ENCODE measurements at regions not wholly inside any gene's neighbourhood (a gene's known extent, or its start where the extent isn't known, plus 50 kb on each side); places are given as distances from the start of the nearest gene placed in this dataset.

GRCh38 chr10:106487726-106488125 lies 676.8 kb downstream of the SORCS1 start:
- TF ChIP-seq CTCF (IDR thresholded peaks at IDR 0.05; ENCODE audit: control extremely low read depth, extremely low read depth) = no peak
- H3K9me3 ChIP-seq (ENCODE audit: control insufficient read depth in 4 of 4, insufficient read depth in 3 of 4, low read length in 3 of 4) = no peaks in the 10 kb centered on the region
- H3K4me1 ChIP-seq (ENCODE audit: control insufficient read depth in 5 of 5, insufficient read depth in 5 of 5, low read length in 5 of 5) = no peaks in the 10 kb centered on the region
- H3K4me3 ChIP-seq = no peak overlapping the region
- DNase-seq (no peak), ATAC-seq (ENCODE audit: insufficient read depth, low FRiP score) (no peak)
- no peak overlapping the region for H3K9ac ChIP-seq (ENCODE audit: insufficient read depth in 1 of 2, low read length in 2 of 2)
- 63 to 78% methylated on average over 1 of the region's 1 CpG for whole genome bisulfite sequencing, 2 donors
- H3K36me3 ChIP-seq (ENCODE audit: control insufficient read depth in 4 of 4, insufficient read depth in 4 of 4, low read length in 4 of 4) = no peaks in the 10 kb centered on the region
- H3K27me3 ChIP-seq (ENCODE audit: control insufficient read depth in 3 of 3, insufficient read depth in 3 of 3, low read length in 2 of 3) = no peaks in the 10 kb centered on the region
- no peak overlapping the region for H3K27ac ChIP-seq (ENCODE audit: low read depth in 1 of 2, low read length in 1 of 2)

- no peak overlapping the region for H3K4me3 ChIP-seq
- no peaks in the 10 kb centered on the region for H3K36me3 ChIP-seq (ENCODE audit: control insufficient read depth in 4 of 4, insufficient read depth in 4 of 4, low read length in 4 of 4)
- no peak for TF ChIP-seq CTCF (IDR thresholded peaks at IDR 0.05; ENCODE audit: control extremely low read depth, extremely low read depth)
- 61 to 78% methylated on average over 4 of the region's 4 CpGs for WGBS, 2 donors
- no peak overlapping the region for H3K27ac ChIP-seq (ENCODE audit: low read depth in 1 of 2, low read length in 1 of 2)
- no peaks in the 10 kb centered on the region for H3K9me3 ChIP-seq (ENCODE audit: control insufficient read depth in 4 of 4, insufficient read depth in 3 of 4, low read length in 3 of 4)
- H3K4me1 ChIP-seq (ENCODE audit: control insufficient read depth in 5 of 5, insufficient read depth in 5 of 5, low read length in 5 of 5) = no peaks in the 10 kb centered on the region
- ATAC-seq (ENCODE audit: insufficient read depth, low FRiP score) = no peak
- DNase-seq = no peak
- no peaks in the 10 kb centered on the region for H3K27me3 ChIP-seq (ENCODE audit: control insufficient read depth in 3 of 3, insufficient read depth in 3 of 3, low read length in 2 of 3)
- H3K9ac ChIP-seq (ENCODE audit: insufficient read depth in 1 of 2, low read length in 2 of 2) = no peak overlapping the region
Measured at GRCh38 chr10:106481598-106482275, 682.8 kb downstream of the SORCS1 start.

GRCh38 chr10:106479636-106480035 lies 684.9 kb downstream of the SORCS1 start:
- TF ChIP-seq CTCF (IDR thresholded peaks at IDR 0.05; ENCODE audit: control extremely low read depth, extremely low read depth) = no peak
- no peak overlapping the region for H3K9ac ChIP-seq (ENCODE audit: insufficient read depth in 1 of 2, low read length in 2 of 2)
- no peaks in the 10 kb centered on the region for H3K4me1 ChIP-seq (ENCODE audit: control insufficient read depth in 5 of 5, insufficient read depth in 5 of 5, low read length in 5 of 5)
- H3K27ac ChIP-seq (ENCODE audit: low read depth in 1 of 2, low read length in 1 of 2) = no peak overlapping the region
- DNase-seq = no peak
- no peaks in the 10 kb centered on the region for H3K27me3 ChIP-seq (ENCODE audit: control insufficient read depth in 3 of 3, insufficient read depth in 3 of 3, low read length in 2 of 3)
- no peak overlapping the region for H3K4me3 ChIP-seq
- no peaks in the 10 kb centered on the region for H3K36me3 ChIP-seq (ENCODE audit: control insufficient read depth in 4 of 4, insufficient read depth in 4 of 4, low read length in 4 of 4)
- H3K9me3 ChIP-seq (ENCODE audit: control insufficient read depth in 4 of 4, insufficient read depth in 3 of 4, low read length in 3 of 4) = no peaks in the 10 kb centered on the region
- 55 to 64% methylated on average over 4 of the region's 4 CpGs for WGBS, 2 donors
- ATAC-seq (ENCODE audit: insufficient read depth, low FRiP score) = no peak

- H3K9ac ChIP-seq (ENCODE audit: insufficient read depth in 1 of 2, low read length in 2 of 2) = no peak overlapping the region
- no peaks in the 10 kb centered on the region for H3K36me3 ChIP-seq (ENCODE audit: control insufficient read depth in 4 of 4, insufficient read depth in 4 of 4, low read length in 4 of 4)
- no peak for ATAC-seq (ENCODE audit: insufficient read depth, low FRiP score)
- no peaks in the 10 kb centered on the region for H3K4me1 ChIP-seq (ENCODE audit: control insufficient read depth in 5 of 5, insufficient read depth in 5 of 5, low read length in 5 of 5)
- TF ChIP-seq CTCF (IDR thresholded peaks at IDR 0.05; ENCODE audit: control extremely low read depth, extremely low read depth) = no peak
- H3K4me3 ChIP-seq = no peak overlapping the region
- DNase-seq = no peak
- H3K9me3 ChIP-seq (ENCODE audit: control insufficient read depth in 4 of 4, insufficient read depth in 3 of 4, low read length in 3 of 4) = no peaks in the 10 kb centered on the region
- H3K27me3 ChIP-seq (ENCODE audit: control insufficient read depth in 3 of 3, insufficient read depth in 3 of 3, low read length in 2 of 3) = no peaks in the 10 kb centered on the region
- no peak overlapping the region for H3K27ac ChIP-seq (ENCODE audit: low read depth in 1 of 2, low read length in 1 of 2)
Measured at GRCh38 chr10:106474876-106475275, 689.6 kb downstream of the SORCS1 start.

Data from lung (tissue), 11 donors.